OCI-LY3 (cell line): ENCODE measurements at regions not wholly inside any gene's neighbourhood (a gene's known extent, or its start where the extent isn't known, plus 50 kb on each side); places are given as distances from the start of the nearest gene placed in this dataset.

ENCODE experiments used
- H2AFZ ChIP-seq: fragments of 200-600, 300-600 bp; shearing (Covaris generic); 2 replicates; pipeline ENCODE4 v1.6.0; 2014; ENCODE audit warnings: antibody characterized with exemption, low read depth, low read length
- H3K27ac ChIP-seq: fragments of 200-600, 300-600 bp; sonication (generic); 2 replicates; pipeline ENCODE4 v1.5.1; 2014; ENCODE audit warnings: mild to moderate bottlenecking, low read length, moderate library complexity, mixed read lengths
- H3K27me3 ChIP-seq: fragments of 200-600, 300-600 bp; sonication (generic); 2 replicates; pipeline ENCODE4 v1.6.1; 2014; ENCODE audit warnings: low read depth, low read length, mixed read lengths
- H3K36me3 ChIP-seq: fragments of 200-600, 300-600 bp; sonication (generic); replicated peaks from 2 replicates; pipeline ENCODE3; 2014; ENCODE audit warnings: low read depth, low read length, mixed read lengths
- H3K4me1 ChIP-seq: fragments of 300-600, 200-600 bp; sonication (generic); 2 replicates; pipeline ENCODE4 v1.6.1; 2014; ENCODE audit warnings: low read length, mixed read lengths
- H3K4me2 ChIP-seq: fragments of 200-600, 300-600 bp; sonication (generic); 2 replicates; pipeline ENCODE4 v1.6.1; 2014; ENCODE audit warnings: low read length, mixed read lengths
- H3K4me3 ChIP-seq: fragments of 300-600, 200-600 bp; sonication (generic); 2 replicates; pipeline ENCODE4 v1.5.1; 2014; ENCODE audit warnings: antibody characterized with exemption, mild to moderate bottlenecking, low read length, moderate library complexity
- H3K79me2 ChIP-seq: fragments of 300-600, 200-600 bp; shearing (Covaris generic); 2 replicates; pipeline ENCODE4 v1.6.1; 2014; ENCODE audit warnings: mild to moderate bottlenecking, low read length, mixed read lengths
- H3K9ac ChIP-seq: fragments of 300-600, 200-600 bp; shearing (Covaris generic); 2 replicates; pipeline ENCODE4 v1.6.0; 2014; ENCODE audit warnings: mild to moderate bottlenecking, low read length, moderate library complexity
- H3K9me3 ChIP-seq: fragments of 200-600, 300-600 bp; shearing (Covaris generic); 2 replicates; pipeline ENCODE4 v1.6.1; 2014; ENCODE audit warnings: low read length, mixed read lengths; ENCODE audit not compliant: insufficient read depth
- H4K20me1 ChIP-seq: fragments of 200-600, 300-600 bp; sonication (generic); 2 replicates; pipeline ENCODE4 v1.6.1; 2016; ENCODE audit warnings: low read length, mixed read lengths; ENCODE audit not compliant: insufficient read depth
- CTCF ChIP-seq: fragments of 200-600, 300-600 bp; sonication (generic); IDR thresholded peaks from 2 replicates; pipeline ENCODE4 v1.5.1; 2014; ENCODE audit warnings: antibody characterized with exemption, low read length, low read depth
- EZH2phosphoT487 ChIP-seq: fragments of 200-600 bp; shearing (Covaris generic); IDR thresholded peaks from 2 replicates; pipeline ENCODE4 v1.6.1; 2018; ENCODE audit warnings: antibody characterized with exemption, mixed run types, low read depth

- Histone ChIP-seq H3K79me2 (no peaks in the 10 kb centered on the region), H3K4me3 (peak overlapping the region; percentile 59), H3K9ac (no peak overlapping the region), H4K20me1 (peaks cover 20% of the 10 kb centered on the region), H3K27me3 (peaks cover 81% of the 10 kb centered on the region), H3K4me1 (peaks cover 31% of the 10 kb centered on the region), H3K27ac (peak overlapping the region; percentile 7; the same call in 1 of the 2 replicates), H3K9me3 (peaks cover 8% of the 10 kb centered on the region; the same call in 1 of the 2 replicates), H3K36me3 (no peaks in the 10 kb centered on the region), H3K4me2 (peak overlapping the region; percentile 85), H2AFZ (no peak overlapping the region)
- TF ChIP-seq CTCF (no peak), EZH2phosphoT487 (peak; percentile 74)
Measured at GRCh38 chr6:45830441-45831139, 185.1 kb downstream of the CLIC5 start.

- H3K27ac ChIP-seq = peak overlapping the region; percentile 7; the same call in 1 of the 2 replicates
- H3K27me3 ChIP-seq = peaks cover 83% of the 10 kb centered on the region
- no peak overlapping the region for H2AFZ ChIP-seq
- H3K36me3 ChIP-seq = no peaks in the 10 kb centered on the region
- H3K4me1 ChIP-seq = peaks cover 27% of the 10 kb centered on the region
- H3K4me2 ChIP-seq = peak overlapping the region; percentile 85
- H3K9me3 ChIP-seq = peaks cover 8% of the 10 kb centered on the region; the same call in 1 of the 2 replicates
- H3K4me3 ChIP-seq = peak overlapping the region; percentile 48
- TF ChIP-seq EZH2phosphoT487 = no peak
- H3K79me2 ChIP-seq = no peaks in the 10 kb centered on the region
- H3K9ac ChIP-seq = no peak overlapping the region
- H4K20me1 ChIP-seq = peaks cover 20% of the 10 kb centered on the region
Measured at GRCh38 chr6:45829873-45830272, 185.8 kb downstream of the CLIC5 start.

GRCh38 chr6:45827952-45828530 is 187.6 kb downstream of the CLIC5 start:
- Histone ChIP-seq H3K36me3 (no peaks in the 10 kb centered on the region), H2AFZ (no peak overlapping the region), H3K4me2 (no peak overlapping the region), H3K79me2 (no peaks in the 10 kb centered on the region), H3K9ac (no peak overlapping the region), H3K4me3 (no peak overlapping the region), H3K9me3 (peaks cover 8% of the 10 kb centered on the region; the same call in 1 of the 2 replicates), H3K4me1 (peaks cover 27% of the 10 kb centered on the region), H3K27me3 (peaks cover 85% of the 10 kb centered on the region), H3K27ac (no peak overlapping the region), H4K20me1 (peaks cover 20% of the 10 kb centered on the region)
- TF ChIP-seq EZH2phosphoT487 (no peak), CTCF (no peak)

GRCh38 chr6:45822873-45823272 is 192.8 kb downstream of the CLIC5 start:
- no peaks in the 10 kb centered on the region for H4K20me1 ChIP-seq
- H3K27ac ChIP-seq = no peak overlapping the region
- H3K36me3 ChIP-seq = no peaks in the 10 kb centered on the region
- TF ChIP-seq EZH2phosphoT487 (no peak), CTCF (no peak)
- peaks cover 4% of the 10 kb centered on the region for H3K4me1 ChIP-seq
- no peaks in the 10 kb centered on the region for H3K79me2 ChIP-seq
- no peak overlapping the region for H3K4me2 ChIP-seq
- no peak overlapping the region for H3K4me3 ChIP-seq
- H3K9me3 ChIP-seq = no peaks in the 10 kb centered on the region
- H3K27me3 ChIP-seq = peaks cover 72% of the 10 kb centered on the region
- no peak overlapping the region for H3K9ac ChIP-seq
- H2AFZ ChIP-seq = no peak overlapping the region
